CD8-positive, alpha-beta memory T cell (primary cell): ENCODE measurements at regions not wholly inside any gene's neighbourhood (a gene's known extent, or its start where the extent isn't known, plus 50 kb on each side); places are given as distances from the start of the nearest gene placed in this dataset.
A peak's percentile ranks its signal among the peaks of the same experiment; 100 is the strongest.

Experiments
- CTCF ChIA-PET: fragments of 350-600 bp; sonication (Branson Sonifier 250); formaldehyde crosslinking; loops from one replicate; lab custom pipeline; 2021; ENCODE audit warnings: antibody characterized with exemption; lab: Charles Lee
- POLR2A ChIA-PET: fragments of 350-600 bp; sonication (Branson Sonifier 250); formaldehyde crosslinking; loops from one replicate; lab custom pipeline; 2021; ENCODE audit warnings: antibody characterized with exemption; lab: Charles Lee
- DNase-seq, 5 donors: peaks; one replicate each; pipeline versions ENCODE4 v3.0.0 to v3.0.0-alpha.2; 2020 to 2022; ENCODE audit warnings: mixed read lengths in 1 of 5
- H3K27ac ChIP-seq: one replicate; pipeline ENCODE4 v1.7.0; 2013; ENCODE audit warnings: low read depth, mild to moderate bottlenecking, low read length, moderate library complexity
- H3K27me3 ChIP-seq: 2 replicates; pipeline ENCODE4 v1.7.0; 2013; ENCODE audit warnings: low read length, mild to moderate bottlenecking; ENCODE audit not compliant: insufficient read depth, poor library complexity, severe bottlenecking
- H3K36me3 ChIP-seq: 2 replicates; pipeline ENCODE4 v1.7.0; 2013; ENCODE audit warnings: mild to moderate bottlenecking, low read length, moderate library complexity; ENCODE audit not compliant: insufficient read depth
- H3K4me1 ChIP-seq: 2 replicates; pipeline ENCODE4 v1.7.0; 2013; ENCODE audit warnings: mild to moderate bottlenecking, low read length, moderate library complexity; ENCODE audit not compliant: insufficient read depth
- H3K4me3 ChIP-seq: 2 replicates; pipeline ENCODE4 v1.7.0; 2013; ENCODE audit warnings: mild to moderate bottlenecking, low read length
- H3K9me3 ChIP-seq: 2 replicates; pipeline ENCODE4 v1.7.0; 2013; ENCODE audit warnings: mild to moderate bottlenecking, low read length
- H3K27ac Mint-ChIP-seq, 8 donors: one replicate each; pipeline ENCODE4 v1.8.0; 2020 to 2021; ENCODE audit warnings: mixed read lengths in 8 of 8, mild to moderate bottlenecking in 6 of 8, inconsistent platforms in 3 of 8, moderate library complexity in 3 of 8
- H3K27me3 Mint-ChIP-seq, 2 donors: one replicate each; pipeline ENCODE4 v1.8.0; 2020 to 2021; ENCODE audit warnings: mixed read lengths in 2 of 2, mild to moderate bottlenecking in 1 of 2, moderate library complexity in 1 of 2
- H3K36me3 Mint-ChIP-seq, 3 donors: one replicate each; pipeline ENCODE4 v1.8.0; 2020 to 2021; ENCODE audit warnings: mixed read lengths in 3 of 3, inconsistent platforms in 1 of 3, mild to moderate bottlenecking in 1 of 3
- H3K4me1 Mint-ChIP-seq, 3 donors: one replicate each; pipeline ENCODE4 v1.8.0; 2020 to 2021; ENCODE audit warnings: mixed read lengths in 3 of 3, inconsistent platforms in 1 of 3, mild to moderate bottlenecking in 1 of 3
- H3K4me3 Mint-ChIP-seq, 7 donors: one replicate each; pipeline ENCODE4 v1.8.0; 2020 to 2021; ENCODE audit warnings: mixed read lengths in 7 of 7, mild to moderate bottlenecking in 6 of 7, moderate library complexity in 4 of 7, inconsistent platforms in 2 of 7
- H3K9me3 Mint-ChIP-seq, 5 donors: one replicate each; pipeline ENCODE4 v1.8.0; 2020 to 2022; ENCODE audit warnings: mixed read lengths in 5 of 5, mild to moderate bottlenecking in 3 of 5, moderate library complexity in 2 of 5, inconsistent platforms in 1 of 5

- POLR2A ChIA-PET: no interaction called here
- no peak for DNase-seq
- no peak overlapping the region for H3K4me3 Mint-ChIP-seq
- no peaks in the 10 kb centered on the region for H3K9me3 Mint-ChIP-seq
- peaks cover 4 to 11% (median 7%) of the 10 kb centered on the region in 3 donors for H3K4me1 Mint-ChIP-seq
- H3K4me3 ChIP-seq: no peak overlapping the region
- H3K27ac ChIP-seq: no peak overlapping the region
- H3K27me3 Mint-ChIP-seq: no peaks in the 10 kb centered on the region
- no peak overlapping the region for H3K27ac Mint-ChIP-seq
- no peaks in the 10 kb centered on the region for H3K36me3 Mint-ChIP-seq
- no peaks in the 10 kb centered on the region for H3K36me3 ChIP-seq
- H3K9me3 ChIP-seq: no peaks in the 10 kb centered on the region
- no peaks in the 10 kb centered on the region for H3K4me1 ChIP-seq
- no peaks in the 10 kb centered on the region for H3K27me3 ChIP-seq
- CTCF ChIA-PET: interaction anchor here (1.4 kb wide), 1 partner anchor 168 kb away, joined by 4 read pairs; no protein-coding TSS in a partner anchor
These were observed 58.9 kb upstream of the CD28 start for GRCh38 chr2:203647579-203647978.

GRCh38 chr2:203648273-203648672, 58.2 kb upstream of the CD28 start:
- Histone ChIP-seq H3K36me3 (no peaks in the 10 kb centered on the region), H3K4me1 (no peaks in the 10 kb centered on the region), H3K27me3 (no peaks in the 10 kb centered on the region), H3K27ac (no peak overlapping the region), H3K9me3 (no peaks in the 10 kb centered on the region), H3K4me3 (no peak overlapping the region)
- no peaks in the 10 kb centered on the region for H3K9me3 Mint-ChIP-seq
- POLR2A ChIA-PET: no interaction called here
- H3K4me1 Mint-ChIP-seq: peaks cover 4 to 11% (median 7%) of the 10 kb centered on the region in 3 donors
- no peaks in the 10 kb centered on the region for H3K36me3 Mint-ChIP-seq
- H3K27me3 Mint-ChIP-seq: no peaks in the 10 kb centered on the region
- H3K4me3 Mint-ChIP-seq: no peak overlapping the region
- H3K27ac Mint-ChIP-seq: no peak overlapping the region
- no peak for DNase-seq
- CTCF ChIA-PET: no interaction called here

GRCh38 chr2:203649176-203649814, 57.1 kb upstream of the CD28 start:
- CTCF ChIA-PET: no interaction called here
- Mint-ChIP-seq H3K4me1 (peaks cover 4 to 11% (median 7%) of the 10 kb centered on the region in 3 donors), H3K27ac (peak overlapping the region in 1 of 8 donors; percentile 68), H3K9me3 (no peaks in the 10 kb centered on the region), H3K27me3 (no peaks in the 10 kb centered on the region), H3K4me3 (no peak overlapping the region), H3K36me3 (no peaks in the 10 kb centered on the region)
- Histone ChIP-seq H3K27me3 (no peaks in the 10 kb centered on the region), H3K4me3 (no peak overlapping the region), H3K4me1 (no peaks in the 10 kb centered on the region), H3K27ac (no peak overlapping the region), H3K9me3 (no peaks in the 10 kb centered on the region), H3K36me3 (no peaks in the 10 kb centered on the region)
- DNase-seq: no peak
- POLR2A ChIA-PET: interaction anchor here (0.6 kb wide), 1 partner anchor 383 kb away, joined by 3 read pairs; no protein-coding TSS in a partner anchor

- ChIA-PET CTCF (interaction anchor here (1.4 to 1.5 kb wide), 2 partner anchors 89 to 164 kb away, joined by 3 to 5 read pairs; no protein-coding TSS in a partner anchor), POLR2A (interaction anchor here (0.6 kb wide), 1 partner anchor 225 kb away, joined by 3 read pairs; no protein-coding TSS in a partner anchor)
- H3K27me3 Mint-ChIP-seq: peaks cover 0 to 3% of the 10 kb centered on the region in 2 donors
- H3K27me3 ChIP-seq: no peaks in the 10 kb centered on the region
- H3K9me3 Mint-ChIP-seq: no peaks in the 10 kb centered on the region
- H3K4me1 ChIP-seq: no peaks in the 10 kb centered on the region
- H3K27ac Mint-ChIP-seq: no peak overlapping the region
- H3K36me3 Mint-ChIP-seq: no peaks in the 10 kb centered on the region
- no peak overlapping the region for H3K4me3 Mint-ChIP-seq
- no peaks in the 10 kb centered on the region for H3K36me3 ChIP-seq
- H3K4me1 Mint-ChIP-seq: peaks cover 4 to 17% (median 14%) of the 10 kb centered on the region in 3 donors
- H3K9me3 ChIP-seq: no peaks in the 10 kb centered on the region
- H3K27ac ChIP-seq: no peak overlapping the region
- H3K4me3 ChIP-seq: no peak overlapping the region
- DNase-seq: no peak
These were observed 55.4 kb upstream of the CD28 start for GRCh38 chr2:203650860-203651613.

- Histone ChIP-seq H3K27me3 (no peaks in the 10 kb centered on the region), H3K36me3 (no peaks in the 10 kb centered on the region), H3K9me3 (no peaks in the 10 kb centered on the region), H3K4me3 (no peak overlapping the region), H3K27ac (no peak overlapping the region), H3K4me1 (no peaks in the 10 kb centered on the region)
- ChIA-PET CTCF (interaction anchor here (1.2 to 1.5 kb wide), 3 partner anchors 37 to 164 kb away, joined by 3 to 5 read pairs (median 4); no protein-coding TSS in a partner anchor), POLR2A (interaction anchor here (0.6 kb wide), 1 partner anchor 224 kb away, joined by 3 read pairs; no protein-coding TSS in a partner anchor)
- Mint-ChIP-seq H3K4me3 (no peak overlapping the region), H3K36me3 (no peaks in the 10 kb centered on the region), H3K27ac (peak overlapping the region in 1 of 8 donors; percentile 68), H3K9me3 (no peaks in the 10 kb centered on the region), H3K27me3 (peaks cover 0 to 3% of the 10 kb centered on the region in 2 donors), H3K4me1 (peaks cover 4 to 18% (median 16%) of the 10 kb centered on the region in 3 donors)
- no peak for DNase-seq
These were observed 54.8 kb upstream of the CD28 start for GRCh38 chr2:203651621-203652020.

- H3K4me1 ChIP-seq: no peaks in the 10 kb centered on the region
- no peak overlapping the region for H3K27ac ChIP-seq
- ChIA-PET POLR2A (no interaction called here), CTCF (interaction anchor here (1.0 kb wide), 1 partner anchor 110 kb away, joined by 4 read pairs; no protein-coding TSS in a partner anchor)
- Mint-ChIP-seq H3K27ac (no peak overlapping the region), H3K4me3 (no peak overlapping the region), H3K9me3 (no peaks in the 10 kb centered on the region), H3K4me1 (peaks cover 4 to 26% (median 18%) of the 10 kb centered on the region in 3 donors), H3K27me3 (peaks cover 0 to 3% of the 10 kb centered on the region in 2 donors), H3K36me3 (peaks cover 0 to 3% (median 0%) of the 10 kb centered on the region in 3 donors)
- no peaks in the 10 kb centered on the region for H3K36me3 ChIP-seq
- no peaks in the 10 kb centered on the region for H3K9me3 ChIP-seq
- no peak overlapping the region for H3K4me3 ChIP-seq
- no peak for DNase-seq
- no peaks in the 10 kb centered on the region for H3K27me3 ChIP-seq
These were observed 51.6 kb upstream of the CD28 start for GRCh38 chr2:203654826-203655225.

- Histone ChIP-seq H3K9me3 (no peaks in the 10 kb centered on the region), H3K4me1 (no peaks in the 10 kb centered on the region), H3K27ac (no peak overlapping the region), H3K36me3 (no peaks in the 10 kb centered on the region), H3K4me3 (no peak overlapping the region), H3K27me3 (no peaks in the 10 kb centered on the region)
- H3K27me3 Mint-ChIP-seq: peaks cover 0 to 3% of the 10 kb centered on the region in 2 donors
- H3K27ac Mint-ChIP-seq: peak overlapping the region in 1 of 8 donors; percentile 34
- no peak for DNase-seq
- H3K4me3 Mint-ChIP-seq: no peak overlapping the region
- peaks cover 0 to 19% (median 12%) of the 10 kb centered on the region in 3 donors for H3K4me1 Mint-ChIP-seq
- H3K36me3 Mint-ChIP-seq: peaks cover 0 to 3% (median 0%) of the 10 kb centered on the region in 3 donors
- POLR2A ChIA-PET: no interaction called here
- CTCF ChIA-PET: no interaction called here
- H3K9me3 Mint-ChIP-seq: no peaks in the 10 kb centered on the region
These were observed 49.7 kb upstream of the CD28 start for GRCh38 chr2:203656522-203657287.
